Heart left ventricle (tissue), 16 donors: ENCODE measurements at regions not wholly inside any gene's neighbourhood (a gene's known extent, or its start where the extent isn't known, plus 50 kb on each side); places are given as distances from the start of the nearest gene placed in this dataset.

ENCODE experiments used
- ATAC-seq, 4 donors: fragments of 200-7000 bp; cut with Tn5 transposase; one replicate each; pipeline ENCODE4 v1.9.1; 2020 to 2022; ENCODE audit warnings: moderate library complexity in 4 of 4, mild to moderate bottlenecking in 3 of 4, moderate number of reproducible peaks in 1 of 4
- DNase-seq, 5 donors: peaks; one replicate each; pipeline ENCODE4 v3.0.0-alpha.2; 2020
- H3K27ac ChIP-seq, 12 donors: fragments of 200-600 bp; sonication (generic) in 4 of 12; one replicate each; pipeline versions ENCODE4 v1.5.0 to v1.8.0; 2016 to 2022; ENCODE audit warnings: mild to moderate bottlenecking in 2 of 12
- H3K27me3 ChIP-seq, 9 donors: fragments of 200-600 bp; sonication (generic) in 2 of 9; one replicate each; pipeline versions ENCODE4 v1.5.1 to v1.8.0; 2016 to 2022; ENCODE audit warnings: mild to moderate bottlenecking in 3 of 9
- H3K36me3 ChIP-seq, 9 donors: fragments of 200-600 bp; sonication (generic) in 2 of 9; one replicate each; pipeline versions ENCODE4 v1.5.0 to v1.8.0; 2018 to 2022; ENCODE audit warnings: mild to moderate bottlenecking in 2 of 9
- H3K4me1 ChIP-seq, 12 donors: fragments of 200-600 bp; sonication (generic) in 4 of 12; one replicate each; pipeline versions ENCODE4 v1.5.0 to v1.8.0; 2016 to 2022; ENCODE audit warnings: mild to moderate bottlenecking in 3 of 12
- H3K4me3 ChIP-seq, 12 donors: fragments of 200-600 bp; sonication (generic) in 4 of 12; one replicate each; pipeline versions ENCODE4 v1.5.0 to v1.8.0; 2017 to 2022; ENCODE audit warnings: mild to moderate bottlenecking in 9 of 12, moderate library complexity in 4 of 12
- H3K9me3 ChIP-seq, 12 donors: fragments of 200-600 bp; sonication (generic) in 4 of 12; one replicate each; pipeline versions ENCODE4 v1.5.0 to v1.8.0; 2016 to 2022; ENCODE audit warnings: mild to moderate bottlenecking in 1 of 12
- CTCF ChIP-seq, 12 donors: fragments of 200-600 bp; sonication (generic) in 4 of 12; IDR thresholded peaks; one replicate each; pipeline versions ENCODE4 v1.5.0 to v1.8.0; 2018 to 2022; ENCODE audit warnings: antibody characterized with exemption in 12 of 12, mild to moderate bottlenecking in 5 of 12
- POLR2A ChIP-seq, 2 donors: fragments of 450-650 bp; IDR thresholded peaks; one replicate each; pipeline ENCODE4 v1.6.1; 2017; ENCODE audit warnings: antibody characterized with exemption in 2 of 2, mild to moderate bottlenecking in 2 of 2, moderate library complexity in 2 of 2
- WGBS, 4 donors: extraction: QIAGEN DNeasy Blood & Tissue Kit in 2 of 4; methylation state at CpG; one replicate each; pipeline versions ENCODE4 v1.1.5 to v1.1.7; 2013 to 2018; 5-methylcytosine and 5-hydroxymethylcytosine counted together
- intact Hi-C, 10 donors: fragments of 100-400 bp; cut with DNase I; formaldehyde crosslinking; loops; one replicate each; pipeline versions ENCODE4 v1.11.1 to v1.14.2; 2022
- donor health status: ischemic (EF 13 %, LVEDD 7.1; RV severe dilation, severe dysfunction).
- donor health status: healthy with polysubstance abuse.
- donor health status: DM: no; HTN: yes; CAD: no.
- donor health status: DM: no; HTN: no; CAD: no.
- donor health status: ischemic (EF 25% LVEDD 6.9; RV normal size, moderate dysfunction).
- donor health status: ischemic (EF 25% LVEDD 5.7; RV mildly dilated, moderate dysfunction).
- donor health status: healthy.
- donor health status: DM: yes; HTN: yes; CAD: no.
- donor health status: ischemic (EF 35%, LVEDD 5.7; RV mildly dilated, moderate dysfunction).
- donor health status: nonischemic (EF 11% LVEDD 7.7; RV severe dilation, severe dysfunction).
- donor health status: DM: yes; HTN: yes; CAD: no.
- donor health status: PGD.
- donor health status: ischemic (EF 29% LVEDD 5.4; RV normal size, mild dysfunction).
- donor health status: nonischemic (EF 23%, LVEDD 6.1; RV moderate dilation, normal function).

DNA sequence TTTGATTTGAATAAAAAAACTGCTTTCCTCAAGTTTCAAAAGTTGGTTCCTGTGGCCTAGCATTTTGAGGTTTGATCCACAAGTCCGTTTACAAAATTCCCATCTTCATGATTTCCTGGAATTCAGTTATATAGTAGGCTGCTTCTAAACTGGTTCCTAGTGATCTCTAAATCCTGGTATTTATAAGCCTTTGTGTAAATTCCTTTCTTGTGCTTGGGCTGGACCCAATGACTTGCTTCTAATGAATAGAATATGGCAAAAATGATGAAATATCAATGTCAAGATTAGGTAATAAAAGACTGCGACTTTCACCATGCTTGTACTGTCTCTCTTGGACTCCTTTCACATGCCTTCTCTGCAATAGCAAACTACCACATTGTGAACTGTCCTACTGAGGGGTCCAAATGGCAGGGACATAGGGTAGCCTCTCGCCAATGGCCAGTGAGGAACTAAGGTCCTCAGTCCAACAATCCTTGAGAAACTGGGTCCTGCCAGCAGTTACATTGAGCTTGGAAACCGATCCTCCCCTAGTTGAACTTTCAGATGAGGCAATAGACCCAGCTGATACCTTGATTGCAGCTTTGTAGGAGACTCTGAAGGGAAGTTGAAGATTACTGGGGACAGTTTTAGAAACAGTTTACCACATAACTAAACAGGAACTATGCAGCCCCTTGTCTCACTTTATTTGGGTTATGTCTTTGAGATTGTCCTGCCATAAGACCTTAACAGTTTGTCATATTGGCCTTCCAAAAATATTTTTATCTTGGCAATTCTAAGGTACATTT lies 303.9 kb upstream of the TBC1D5 start:
- 76 to 91% (median 86%) methylated on average over 4 of the region's 4 CpGs for WGBS, 4 donors
- no peak for DNase-seq
- Histone ChIP-seq H3K4me1 (no peaks in the 10 kb centered on the region), H3K27me3 (no peaks in the 10 kb centered on the region), H3K36me3 (no peaks in the 10 kb centered on the region), H3K27ac (no peak overlapping the region), H3K9me3 (no peaks in the 10 kb centered on the region), H3K4me3 (no peak overlapping the region)
- intact Hi-C loops = no loop called here
- no peak for ATAC-seq
- TF ChIP-seq CTCF (IDR thresholded peaks at IDR 0.05) (no peak), POLR2A (IDR thresholded peaks at IDR 0.05) (no peak)

DNA sequence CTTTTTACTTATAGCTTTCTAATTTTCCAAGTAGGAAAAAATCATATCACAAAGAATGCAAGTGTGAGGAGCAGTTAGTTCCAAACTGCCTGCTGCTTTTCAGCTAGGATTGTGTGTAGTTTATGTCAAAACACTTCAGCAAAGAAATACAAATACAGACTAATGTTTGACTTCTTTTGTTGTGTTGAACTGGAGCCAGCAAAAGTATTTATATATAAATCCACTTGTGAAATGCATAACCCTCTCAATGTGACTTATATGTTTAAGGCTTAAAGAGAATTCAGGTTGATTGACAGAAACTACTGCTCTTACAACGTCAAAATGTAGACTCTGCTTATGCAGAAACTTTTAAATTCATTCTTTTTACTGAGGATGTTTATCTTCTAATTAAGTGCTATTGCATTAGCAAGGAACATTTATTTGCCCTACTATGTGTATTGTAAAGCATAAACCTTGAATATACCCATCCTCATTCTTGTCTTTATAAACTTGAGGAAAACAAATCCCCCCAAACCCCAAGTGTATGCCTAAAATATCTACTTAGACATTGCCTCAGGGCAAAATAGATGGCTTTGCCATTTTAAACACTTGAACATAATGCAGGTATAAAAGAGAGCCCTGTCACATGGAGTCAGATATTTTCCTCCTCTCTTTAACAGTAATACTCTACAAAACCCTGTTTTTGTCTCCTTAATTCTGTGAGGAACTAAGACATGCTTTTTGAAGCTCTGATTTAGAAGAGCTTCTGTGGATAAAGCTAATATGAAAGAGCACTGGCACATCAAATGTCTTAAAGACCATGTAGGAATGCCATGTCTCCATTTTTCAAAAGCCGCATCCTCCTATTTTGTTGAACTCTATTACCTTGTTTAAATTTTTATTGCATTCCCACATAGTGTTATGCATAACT lies 302.8 kb upstream of the TBC1D5 start:
- Histone ChIP-seq H3K36me3 (no peaks in the 10 kb centered on the region), H3K27me3 (no peaks in the 10 kb centered on the region), H3K4me1 (no peaks in the 10 kb centered on the region), H3K4me3 (no peak overlapping the region), H3K9me3 (no peaks in the 10 kb centered on the region), H3K27ac (no peak overlapping the region)
- intact Hi-C loops = no loop called here
- DNase-seq = no peak
- 73 to 78% (median 76%) methylated on average over 2 of the region's 2 CpGs for WGBS, 4 donors
- ATAC-seq = no peak
- TF ChIP-seq POLR2A (IDR thresholded peaks at IDR 0.05) (no peak), CTCF (IDR thresholded peaks at IDR 0.05) (no peak)

DNA sequence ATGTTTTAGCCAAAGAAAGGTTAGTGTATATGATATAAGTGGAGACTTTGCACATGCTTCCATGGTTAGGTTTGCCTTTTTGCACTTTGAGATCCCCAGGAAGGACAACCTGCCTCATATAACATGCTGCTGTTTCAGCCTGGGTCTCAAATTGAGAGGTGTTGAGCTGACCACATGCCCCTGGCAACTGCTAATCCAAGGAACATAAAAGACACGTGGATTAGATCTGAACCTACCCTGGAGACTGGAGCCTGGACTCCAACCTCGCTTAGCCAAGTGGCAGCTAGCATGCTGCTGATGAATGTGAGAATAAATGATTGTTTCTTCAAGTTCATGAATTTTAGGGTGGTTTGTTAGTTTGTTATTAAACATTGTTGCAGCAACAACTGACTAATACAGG lies 301.8 kb upstream of the TBC1D5 start:
- intact Hi-C loops = no loop called here
- ATAC-seq = no peak
- no peak for DNase-seq
- 52 to 71% (median 58%) methylated on average over 2 of the region's 2 CpGs for WGBS, 4 donors
- Histone ChIP-seq H3K4me1 (no peaks in the 10 kb centered on the region), H3K4me3 (no peak overlapping the region), H3K9me3 (no peaks in the 10 kb centered on the region), H3K27ac (no peak overlapping the region), H3K36me3 (no peaks in the 10 kb centered on the region), H3K27me3 (no peaks in the 10 kb centered on the region)
- TF ChIP-seq CTCF (IDR thresholded peaks at IDR 0.05) = no peak
- TF ChIP-seq POLR2A (IDR thresholded peaks at IDR 0.05) = no peak

- Histone ChIP-seq H3K4me3 (no peak overlapping the region), H3K36me3 (no peaks in the 10 kb centered on the region), H3K9me3 (no peaks in the 10 kb centered on the region), H3K4me1 (no peaks in the 10 kb centered on the region), H3K27ac (no peak overlapping the region), H3K27me3 (no peaks in the 10 kb centered on the region)
- intact Hi-C loops = no loop called here
- 58 to 65% (median 60%) methylated on average over 1 of the region's 1 CpG for WGBS, 4 donors
- ATAC-seq (no peak), DNase-seq (no peak)
- TF ChIP-seq POLR2A (IDR thresholded peaks at IDR 0.05) (no peak), CTCF (IDR thresholded peaks at IDR 0.05) (no peak)
These were observed 294.0 kb upstream of the TBC1D5 start for GRCh38 chr3:18036450-18036815.
